ENCODE measurements at regions not wholly inside any gene's neighbourhood (a gene's known extent, or its start where the extent isn't known, plus 50 kb on each side); places are given as distances from the start of the nearest gene placed in this dataset.

- Histone ChIP-seq H3K9ac (ENCODE audit: insufficient read depth in 1 of 2, low read length in 2 of 2) (no peak overlapping the region), H3K4me1 (ENCODE audit: control insufficient read depth in 5 of 5, insufficient read depth in 5 of 5, low read length in 5 of 5) (peaks cover 0 to 9% (median 3%) of the 10 kb centered on the region in 5 donors), H3K27me3 (ENCODE audit: control insufficient read depth in 3 of 3, insufficient read depth in 3 of 3, low read length in 2 of 3) (peaks cover 0 to 11% (median 9%) of the 10 kb centered on the region in 3 donors), H3K36me3 (ENCODE audit: control insufficient read depth in 4 of 4, insufficient read depth in 4 of 4, low read length in 4 of 4) (no peaks in the 10 kb centered on the region), H3K4me3 (no peak overlapping the region), H3K27ac (ENCODE audit: low read depth in 1 of 2, low read length in 1 of 2) (no peak overlapping the region), H3K9me3 (ENCODE audit: control insufficient read depth in 4 of 4, insufficient read depth in 3 of 4, low read length in 3 of 4) (peaks cover 0 to 5% (median 0%) of the 10 kb centered on the region in 4 donors)
- no peak for TF ChIP-seq CTCF (IDR thresholded peaks at IDR 0.05; ENCODE audit: control extremely low read depth, extremely low read depth)
- WGBS, 2 donors = 61 to 67% methylated on average over 11 to 12 of the region's 12 CpGs
- DNase-seq = no peak
- ATAC-seq (ENCODE audit: insufficient read depth, low FRiP score) = no peak
Measured at GRCh38 chr12:131619106-131619642, 91.7 kb upstream of the SFSWAP start.

- 83 to 86% methylated on average over 21 of the region's 21 CpGs for WGBS, 2 donors
- H3K9me3 ChIP-seq (ENCODE audit: control insufficient read depth in 4 of 4, insufficient read depth in 3 of 4, low read length in 3 of 4) = peaks cover 0 to 5% (median 0%) of the 10 kb centered on the region in 4 donors
- H3K4me3 ChIP-seq = no peak overlapping the region
- no peak for TF ChIP-seq CTCF (IDR thresholded peaks at IDR 0.05; ENCODE audit: control extremely low read depth, extremely low read depth)
- DNase-seq (no peak), ATAC-seq (ENCODE audit: insufficient read depth, low FRiP score) (no peak)
- peaks cover 0 to 11% (median 9%) of the 10 kb centered on the region in 3 donors for H3K27me3 ChIP-seq (ENCODE audit: control insufficient read depth in 3 of 3, insufficient read depth in 3 of 3, low read length in 2 of 3)
- no peaks in the 10 kb centered on the region for H3K36me3 ChIP-seq (ENCODE audit: control insufficient read depth in 4 of 4, insufficient read depth in 4 of 4, low read length in 4 of 4)
- H3K4me1 ChIP-seq (ENCODE audit: control insufficient read depth in 5 of 5, insufficient read depth in 5 of 5, low read length in 5 of 5) = peaks cover 0 to 16% (median 5%) of the 10 kb centered on the region in 5 donors
- no peak overlapping the region for H3K27ac ChIP-seq (ENCODE audit: low read depth in 1 of 2, low read length in 1 of 2)
- H3K9ac ChIP-seq (ENCODE audit: insufficient read depth in 1 of 2, low read length in 2 of 2) = no peak overlapping the region
Measured at GRCh38 chr12:131619736-131620506, 91.0 kb upstream of the SFSWAP start.

GRCh38 chr12:131620520-131620919 is 90.4 kb upstream of the SFSWAP start:
- peaks cover 0 to 11% (median 6%) of the 10 kb centered on the region in 3 donors for H3K27me3 ChIP-seq (ENCODE audit: control insufficient read depth in 3 of 3, insufficient read depth in 3 of 3, low read length in 2 of 3)
- ATAC-seq (ENCODE audit: insufficient read depth, low FRiP score) = no peak
- H3K9ac ChIP-seq (ENCODE audit: insufficient read depth in 1 of 2, low read length in 2 of 2) = no peak overlapping the region
- peaks cover 0 to 18% (median 5%) of the 10 kb centered on the region in 5 donors for H3K4me1 ChIP-seq (ENCODE audit: control insufficient read depth in 5 of 5, insufficient read depth in 5 of 5, low read length in 5 of 5)
- no peak overlapping the region for H3K27ac ChIP-seq (ENCODE audit: low read depth in 1 of 2, low read length in 1 of 2)
- WGBS, 2 donors = 75 to 84% methylated on average over 6 of the region's 6 CpGs
- no peak for DNase-seq
- H3K36me3 ChIP-seq (ENCODE audit: control insufficient read depth in 4 of 4, insufficient read depth in 4 of 4, low read length in 4 of 4) = no peaks in the 10 kb centered on the region
- H3K9me3 ChIP-seq (ENCODE audit: control insufficient read depth in 4 of 4, insufficient read depth in 3 of 4, low read length in 3 of 4) = peaks cover 0 to 5% (median 0%) of the 10 kb centered on the region in 4 donors
- no peak for TF ChIP-seq CTCF (IDR thresholded peaks at IDR 0.05; ENCODE audit: control extremely low read depth, extremely low read depth)
- H3K4me3 ChIP-seq = no peak overlapping the region
